Right lobe of liver (tissue), 6 donors: ENCODE measurements at regions not wholly inside any gene's neighbourhood (a gene's known extent, or its start where the extent isn't known, plus 50 kb on each side); places are given as distances from the start of the nearest gene placed in this dataset.
"Not testable (repeated sequence)": the region's sequence is repeated elsewhere in the genome, so short reads cannot be mapped to it uniquely, and the experiment has no call there.

Source experiments
- ATAC-seq, 4 donors: fragments of 200-7000 bp; cut with Tn5 transposase; one replicate each; pipeline ENCODE4 v1.9.1; 2020; ENCODE audit warnings: mild to moderate bottlenecking in 4 of 4, moderate library complexity in 4 of 4
- DNase-seq, 3 donors: peaks; one replicate each; pipeline ENCODE4 v3.0.0-alpha.2; 2020
- H3K27ac ChIP-seq, 3 donors: fragments of 200-600 bp; one replicate each; pipeline ENCODE4 v1.8.0; 2022
- H3K27me3 ChIP-seq, 2 donors: fragments of 200-600 bp; one replicate each; pipeline ENCODE4 v1.8.0; 2022
- H3K36me3 ChIP-seq, 4 donors: fragments of 200-600 bp; sonication (generic) in 1 of 4; one replicate each; pipeline versions ENCODE4 v1.5.1 to v1.8.0; 2017 to 2022; ENCODE audit warnings: control low read depth in 1 of 4
- H3K4me1 ChIP-seq, 4 donors: fragments of 200-600 bp; sonication (generic) in 1 of 4; one replicate each; pipeline versions ENCODE4 v1.5.1 to v1.8.0; 2017 to 2022; ENCODE audit warnings: control low read depth in 1 of 4
- H3K4me3 ChIP-seq, 3 donors: fragments of 200-600 bp; one replicate each; pipeline ENCODE4 v1.8.0; 2022
- H3K9me3 ChIP-seq, 4 donors: fragments of 200-600 bp; sonication (generic) in 1 of 4; one replicate each; pipeline versions ENCODE4 v1.5.1 to v1.8.0; 2017 to 2022; ENCODE audit warnings: control low read depth in 1 of 4
- CTCF ChIP-seq, 4 donors: fragments of 200-600 bp in 3 of 4; fragments of 450-650 bp in 1 of 4; IDR thresholded peaks; one replicate each; pipeline versions ENCODE4 v1.5.1 to v1.8.0; 2016 to 2022; ENCODE audit warnings: antibody characterized with exemption in 4 of 4, mild to moderate bottlenecking in 2 of 4
- POLR2A ChIP-seq: fragments of 450-650 bp; IDR thresholded peaks from one replicate; pipeline ENCODE4 v1.6.1; 2017; ENCODE audit warnings: antibody characterized with exemption, mild to moderate bottlenecking
- WGBS: methylation state at CpG from one replicate; pipeline ENCODE4 v1.1.6; 2018; ENCODE audit warnings: low coverage, low lambda C conversion rate; ENCODE audit not compliant: insufficient coverage; ENCODE audit errors: missing lambda C conversion rate; 5-methylcytosine and 5-hydroxymethylcytosine counted together
- intact Hi-C, 2 donors: fragments of 100-400 bp; cut with DNase I; formaldehyde crosslinking; loops; one replicate each; pipeline versions ENCODE4 v1.11.2 to v1.14.1; 2022
- donor health status: DM: no; HTN: yes; CAD: no.
- donor health status: DM: no; HTN: no; CAD: no.
- donor health status: DM: no; HTN: no; CAD: no.
- donor health status: DM: no; HTN: yes; CAD: no.
- donor health status: DM: no; HTN: yes; CAD: no.

- ATAC-seq, result no peak
Observed at GRCh38 chr1:157335056-157335455, 196.9 kb upstream of the ETV3 start.

GRCh38 chr1:157334041-157334440 lies 195.8 kb upstream of the ETV3 start:
- H3K27ac ChIP-seq, result no peak overlapping the region
- no peak for DNase-seq
- H3K4me3 ChIP-seq, result no peak overlapping the region
- WGBS, result 22% methylated on average over 2 of the region's 2 CpGs
- H3K4me1 ChIP-seq, result no peaks in the 10 kb centered on the region
- H3K36me3 ChIP-seq, result no peaks in the 10 kb centered on the region
- no peaks in the 10 kb centered on the region for H3K27me3 ChIP-seq
- no peaks in the 10 kb centered on the region for H3K9me3 ChIP-seq
- intact Hi-C loops, result no loop called here
- TF ChIP-seq POLR2A, result no peak
- TF ChIP-seq CTCF (IDR thresholded peaks at IDR 0.05), result no peak
- no peak for ATAC-seq

More at GRCh38 chr1:157335056-157335455, 196.9 kb upstream of the ETV3 start:
- intact Hi-C loops, result no loop called here
- no peak for TF ChIP-seq CTCF (IDR thresholded peaks at IDR 0.05)
- TF ChIP-seq POLR2A, result no peak
- Histone ChIP-seq H3K36me3 (no peaks in the 10 kb centered on the region), H3K4me1 (no peaks in the 10 kb centered on the region), H3K27ac (no peak overlapping the region), H3K4me3 (no peak overlapping the region), H3K27me3 (no peaks in the 10 kb centered on the region), H3K9me3 (no peaks in the 10 kb centered on the region)
- no peak for DNase-seq
- WGBS, result 52% methylated on average over 2 of the region's 2 CpGs

- intact Hi-C loops, H3K4me1 ChIP-seq, H3K36me3 ChIP-seq, H3K9me3 ChIP-seq, H3K4me3 ChIP-seq, H3K27ac ChIP-seq, DNase-seq, ATAC-seq, H3K27me3 ChIP-seq: not testable (repeated sequence)
Observed at GRCh38 chr1:157330177-157330576, 192.0 kb upstream of the ETV3 start.

GRCh38 chr1:157328120-157328519 lies 189.9 kb upstream of the ETV3 start:
- DNase-seq, H3K27me3 ChIP-seq, ATAC-seq, intact Hi-C loops, H3K36me3 ChIP-seq, H3K4me1 ChIP-seq, H3K27ac ChIP-seq, H3K9me3 ChIP-seq, H3K4me3 ChIP-seq: not testable (repeated sequence)

- 67% methylated on average over 4 of the region's 7 CpGs for WGBS
- intact Hi-C loops, result no loop called here
- no peak for TF ChIP-seq CTCF (IDR thresholded peaks at IDR 0.05)
- no peak for TF ChIP-seq POLR2A
- no peaks in the 10 kb centered on the region for H3K36me3 ChIP-seq
- no peaks in the 10 kb centered on the region for H3K9me3 ChIP-seq
- H3K4me3 ChIP-seq, result no peak overlapping the region
- H3K27me3 ChIP-seq, result no peaks in the 10 kb centered on the region
- DNase-seq (no peak), ATAC-seq (no peak)
- H3K27ac ChIP-seq, result no peak overlapping the region
- no peaks in the 10 kb centered on the region for H3K4me1 ChIP-seq
Observed at GRCh38 chr1:157326173-157326859, 188.1 kb upstream of the ETV3 start.

- intact Hi-C loops, result no loop called here
Observed at GRCh38 chr1:157325220-157325619, 187.0 kb upstream of the ETV3 start.

GRCh38 chr1:157321972-157322371 lies 183.8 kb upstream of the ETV3 start:
- ATAC-seq, H3K9me3 ChIP-seq, H3K4me3 ChIP-seq, intact Hi-C loops, H3K4me1 ChIP-seq, H3K27me3 ChIP-seq, DNase-seq, H3K36me3 ChIP-seq, H3K27ac ChIP-seq: not testable (repeated sequence)
- WGBS, result 85% methylated on average over 1 of the region's 1 CpG

More at GRCh38 chr1:157325220-157325619, 187.0 kb upstream of the ETV3 start:
- Histone ChIP-seq H3K9me3 (no peaks in the 10 kb centered on the region), H3K36me3 (no peaks in the 10 kb centered on the region), H3K27ac (no peak overlapping the region), H3K4me3 (no peak overlapping the region), H3K4me1 (no peaks in the 10 kb centered on the region), H3K27me3 (no peaks in the 10 kb centered on the region)
- 29% methylated on average over 1 of the region's 1 CpG for whole genome bisulfite sequencing
- no peak for TF ChIP-seq POLR2A
- no peak for TF ChIP-seq CTCF (IDR thresholded peaks at IDR 0.05)
- no peak for ATAC-seq
- DNase-seq, result no peak
